ENCODE measurements at regions not wholly inside any gene's neighbourhood (a gene's known extent, or its start where the extent isn't known, plus 50 kb on each side); places are given as distances from the start of the nearest gene placed in this dataset.

DNA sequence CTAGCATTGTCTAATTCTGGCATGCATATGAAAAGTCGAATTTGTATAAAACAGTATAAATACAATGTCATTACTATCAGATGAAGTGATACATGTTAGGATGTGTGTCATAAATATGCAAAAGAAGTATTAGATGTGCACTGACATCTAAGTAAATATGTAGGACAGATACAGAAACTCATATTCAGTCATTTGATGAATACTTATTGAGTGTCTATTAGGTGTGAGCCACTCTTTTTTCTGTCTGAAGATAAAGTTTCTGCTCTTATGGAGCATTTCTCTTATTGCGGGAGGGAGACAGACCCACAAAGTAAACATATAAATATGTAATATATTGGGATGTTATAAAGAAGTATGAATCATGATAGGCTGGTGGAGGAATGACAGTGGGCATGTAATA, 426.6 kb upstream of the B3GALT2 start:
- no peak for DNase-seq

GRCh38 chr1:193609592-193609991, 423.2 kb upstream of the B3GALT2 start:
- DNase-seq = no peak

DNA sequence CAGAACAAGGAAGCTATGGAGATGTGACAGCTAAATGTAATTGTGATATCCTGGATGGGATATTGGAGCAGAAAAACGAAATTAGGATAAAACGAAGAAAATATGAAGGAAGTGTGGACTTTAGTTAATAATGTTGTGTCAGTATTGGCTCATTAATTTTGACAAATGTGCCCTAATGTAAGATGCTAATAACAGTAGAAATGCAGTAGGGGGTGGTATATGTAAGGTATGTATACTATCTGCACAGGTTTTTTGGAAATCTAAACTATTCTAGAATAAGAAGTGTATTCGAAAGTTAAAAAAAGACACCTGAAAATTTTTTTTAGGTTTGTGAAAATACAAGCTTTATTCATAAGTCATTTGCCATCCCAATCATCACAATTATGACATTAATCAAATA, 421.4 kb upstream of the B3GALT2 start:
- no peak for DNase-seq

DNA sequence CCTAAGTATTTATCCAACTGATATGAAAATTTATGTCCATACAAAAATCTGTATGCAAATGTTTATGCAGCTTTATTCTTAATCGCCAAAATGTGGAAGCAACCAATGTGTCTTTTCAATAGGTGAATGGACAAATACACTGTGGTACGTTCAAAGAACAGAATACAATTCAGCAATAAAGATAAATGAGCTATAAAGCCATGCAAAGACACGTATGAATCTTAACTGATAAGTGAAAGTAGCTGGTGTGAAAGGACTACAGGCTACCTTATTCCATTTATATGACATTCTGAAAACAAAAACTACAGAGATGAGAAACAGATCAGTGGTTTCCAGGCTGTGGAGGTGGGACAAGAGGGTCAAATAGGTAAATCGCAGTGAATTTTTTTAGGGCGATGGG, 419.6 kb upstream of the B3GALT2 start:
- DNase-seq = no peak

DNA sequence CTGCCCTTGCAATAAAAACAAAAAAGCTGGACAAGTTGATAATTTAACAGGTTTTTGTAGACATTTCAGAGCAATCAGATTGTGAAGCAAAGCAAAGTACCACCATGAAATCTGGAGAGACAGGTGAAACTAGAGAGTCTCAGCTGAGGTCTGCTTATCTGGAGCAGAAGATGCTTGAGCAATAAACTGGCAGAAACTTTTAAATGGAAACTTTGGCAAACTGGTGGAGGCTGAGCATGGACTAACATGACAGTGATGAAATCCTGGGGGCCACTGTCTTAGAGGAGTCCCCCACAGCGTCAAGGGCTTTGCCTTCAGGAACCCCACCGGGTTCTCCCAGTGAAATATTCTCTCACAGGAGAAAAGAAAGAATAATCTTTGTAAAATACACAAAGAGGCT, 416.3 kb upstream of the B3GALT2 start:
- no peak for DNase-seq

- DNase-seq = no peak
These were observed 406.9 kb upstream of the B3GALT2 start for GRCh38 chr1:193593147-193593885.

GRCh38 chr1:193592317-193592716, 405.9 kb upstream of the B3GALT2 start:
- no peak for DNase-seq

DNA sequence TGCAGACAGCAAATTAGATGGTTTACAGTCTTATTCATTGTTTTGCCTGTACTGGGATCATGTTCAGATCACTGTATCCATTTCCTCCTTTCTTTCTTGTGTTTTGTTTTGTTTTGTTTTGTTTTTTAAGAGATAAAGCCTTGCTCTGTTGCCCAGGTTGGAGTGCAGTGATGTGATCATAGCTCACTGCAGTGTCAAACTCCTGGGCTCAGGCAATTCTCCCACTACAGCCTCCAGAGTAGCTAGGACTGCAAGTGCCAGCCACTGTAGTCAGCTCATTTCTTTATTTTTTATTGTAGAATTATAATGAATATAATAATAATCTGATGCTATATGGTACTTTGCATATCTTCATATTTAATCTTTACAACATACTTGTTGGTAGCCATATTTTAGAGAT, 403.7 kb upstream of the B3GALT2 start:
- DNase-seq = no peak

DNA sequence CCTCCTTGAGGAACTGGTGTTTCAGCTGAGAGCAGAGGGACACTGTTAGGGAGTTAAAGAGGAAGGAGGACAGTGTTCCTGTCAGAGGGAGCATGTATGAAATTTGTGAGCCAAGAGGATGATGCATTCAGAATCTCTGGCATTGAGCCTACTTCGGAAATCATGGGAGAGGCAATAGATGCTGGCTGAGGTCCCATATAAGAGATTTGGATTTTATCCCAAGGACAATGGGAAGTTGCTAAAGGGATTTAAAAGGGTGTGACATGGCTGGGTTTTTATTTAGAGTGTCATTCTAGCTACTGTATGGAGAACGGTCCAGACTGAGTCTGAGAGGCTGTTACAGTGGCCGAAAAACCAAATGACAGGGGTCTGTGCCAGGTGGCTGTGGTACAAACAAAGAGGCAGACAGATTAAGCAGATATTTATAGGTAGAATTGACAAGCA, 403.2 kb upstream of the B3GALT2 start:
- DNase-seq = no peak

GRCh38 chr1:193588311-193589082, 402.1 kb upstream of the B3GALT2 start:
- DNase-seq = no peak

DNA sequence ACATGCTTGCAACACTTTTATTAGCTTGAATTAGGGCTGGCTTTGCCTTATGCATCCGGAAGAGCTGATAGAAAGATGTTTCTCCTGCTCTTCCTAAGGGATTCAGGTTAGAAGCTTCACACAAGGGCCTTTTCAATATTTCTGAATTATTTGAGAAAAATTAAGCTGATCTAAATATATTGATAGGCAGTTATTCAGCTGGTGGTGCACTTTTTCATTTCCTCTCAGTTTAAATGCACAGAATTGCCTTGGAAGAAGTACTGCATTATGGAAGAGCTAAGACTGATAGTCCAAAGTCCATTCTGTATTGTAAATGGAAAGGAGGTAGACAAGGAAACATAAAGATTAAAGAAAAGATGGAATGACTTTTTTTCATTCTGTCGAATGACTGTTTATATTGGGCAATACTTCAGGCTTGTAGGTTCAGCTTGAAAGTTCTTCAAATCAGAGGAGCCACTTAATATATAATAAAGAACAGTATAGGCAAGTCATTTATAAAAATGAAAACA, 398.4 kb upstream of the B3GALT2 start:
- DNase-seq = no peak

GRCh38 chr1:193581341-193581740, 394.9 kb upstream of the B3GALT2 start:
- DNase-seq = no peak

DNA sequence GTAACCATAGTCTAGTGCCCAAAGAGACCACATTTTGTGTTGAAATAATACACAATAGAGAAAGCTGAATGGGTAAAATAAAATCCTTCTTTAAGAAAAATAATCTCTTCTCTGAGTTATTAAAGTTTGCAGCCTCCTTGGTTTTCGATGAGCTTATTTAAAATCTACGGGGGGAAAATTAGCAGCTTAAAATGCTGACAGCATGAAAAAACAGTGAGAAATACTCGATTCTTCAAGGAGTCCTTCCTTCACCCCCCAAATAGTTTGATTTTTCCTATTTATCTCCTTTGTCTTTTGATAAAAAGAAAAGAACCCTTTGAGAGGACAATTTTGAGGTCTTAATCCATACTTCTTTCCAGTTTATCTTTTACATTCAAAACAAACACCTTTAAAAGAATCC, 394.0 kb upstream of the B3GALT2 start:
- no peak for DNase-seq

DNA sequence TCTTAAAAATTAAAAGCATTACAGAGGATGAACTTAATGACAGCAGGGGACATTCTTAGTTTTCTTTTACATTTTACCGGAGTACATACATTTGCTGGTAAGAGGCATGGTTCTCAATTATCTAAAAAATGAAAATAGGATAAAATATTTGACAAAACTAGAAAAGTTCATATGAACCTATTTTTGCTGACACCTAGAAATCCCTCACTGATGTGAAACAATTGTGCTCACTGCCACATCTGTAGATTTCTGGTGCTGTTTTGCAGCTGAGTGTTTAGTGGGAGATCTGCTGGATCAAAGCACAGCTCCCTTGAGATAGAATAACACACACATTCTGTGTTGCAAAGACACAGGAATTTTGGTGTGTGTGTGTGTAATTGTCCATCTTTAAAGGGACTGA, 392.9 kb upstream of the B3GALT2 start:
- no peak for DNase-seq

GRCh38 chr1:193574913-193575312, 388.5 kb upstream of the B3GALT2 start:
- no peak for DNase-seq

DNA sequence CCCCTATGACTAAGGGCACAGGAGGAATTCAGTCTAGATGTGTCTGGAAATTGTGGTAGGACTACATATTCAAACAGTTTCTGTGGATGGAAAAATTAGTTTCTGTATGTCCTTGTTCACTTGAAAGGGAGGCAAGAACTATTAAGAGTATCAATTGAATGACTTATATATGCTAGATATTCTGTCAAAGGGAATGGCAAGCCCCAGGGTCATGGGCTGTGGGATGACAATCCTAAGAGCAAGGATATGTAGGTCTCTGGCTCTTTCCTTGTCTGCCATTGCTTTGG, 383.5 kb upstream of the B3GALT2 start:
- DNase-seq = no peak

- no peak for DNase-seq
These were observed 382.9 kb upstream of the B3GALT2 start for GRCh38 chr1:193569096-193569982.

DNA sequence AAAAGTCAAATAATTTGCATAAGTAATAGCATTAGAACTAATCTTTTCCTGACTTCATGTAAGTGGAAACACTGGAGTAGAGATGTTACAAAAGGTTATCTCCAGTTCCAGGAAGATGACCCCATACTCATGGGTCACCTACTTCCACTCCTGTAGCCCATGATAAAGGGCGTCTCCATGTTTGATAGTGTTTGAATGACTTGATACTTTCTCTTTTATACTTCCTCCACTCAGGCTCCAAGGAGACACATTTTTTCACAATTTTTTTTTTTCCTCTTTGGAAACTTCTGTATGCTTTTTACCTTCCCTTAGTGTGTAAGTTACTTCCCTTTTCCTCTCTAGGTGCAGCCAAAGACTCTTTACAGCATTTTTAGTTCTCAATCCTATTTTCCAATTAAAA, 382.1 kb upstream of the B3GALT2 start:
- DNase-seq = no peak

- DNase-seq = no peak
These were observed 381.5 kb upstream of the B3GALT2 start for GRCh38 chr1:193567937-193568336.

- no peak for DNase-seq
These were observed 380.3 kb upstream of the B3GALT2 start for GRCh38 chr1:193566735-193567134.

GRCh38 chr1:193565971-193566577, 379.7 kb upstream of the B3GALT2 start:
- no peak for DNase-seq

DNA sequence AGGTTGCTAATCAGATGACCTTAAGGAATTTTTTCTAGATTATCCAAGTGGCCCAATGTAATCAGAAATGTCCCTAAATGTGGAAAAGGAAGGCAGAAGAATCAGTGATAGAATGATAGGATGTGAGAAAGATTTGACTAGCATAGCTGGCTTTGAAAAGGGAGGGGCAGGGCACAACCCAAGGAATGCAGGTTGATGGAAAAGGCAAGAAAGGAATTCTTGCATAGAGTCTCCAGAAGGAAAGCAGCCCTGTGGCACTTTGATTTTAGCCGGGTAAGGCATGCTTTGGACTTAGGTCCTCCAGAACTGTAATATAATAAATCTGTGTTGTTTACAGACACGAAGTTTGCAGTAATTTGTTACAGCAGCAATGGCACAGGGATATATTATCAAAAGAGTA, 375.7 kb upstream of the B3GALT2 start:
- DNase-seq = no peak

DNA sequence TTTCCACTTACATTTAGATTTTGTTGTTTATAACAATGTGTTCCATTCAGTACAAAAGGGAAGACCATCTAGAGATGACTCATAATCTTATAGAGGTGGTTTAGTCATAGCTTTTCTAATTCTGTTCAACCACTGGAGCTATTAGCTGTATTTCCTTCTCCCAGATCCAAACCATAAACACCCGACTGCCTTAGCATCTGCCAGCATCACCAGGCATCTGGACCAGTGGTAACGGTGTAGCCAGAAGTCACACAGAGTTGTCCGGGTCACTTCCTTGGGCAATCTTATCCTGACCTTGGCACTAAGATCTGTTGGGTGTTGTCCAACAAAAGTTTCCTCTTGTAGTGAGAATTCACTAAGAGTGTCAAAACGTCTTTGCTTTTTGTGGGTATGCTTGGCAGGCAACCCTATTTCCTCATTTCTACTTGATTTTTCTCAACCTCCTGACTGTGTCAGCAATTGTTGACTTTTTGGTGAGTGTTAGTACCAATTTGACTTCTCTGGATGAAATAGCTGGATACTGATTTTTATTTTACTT, 372.1 kb upstream of the B3GALT2 start:
- no peak for DNase-seq
